ENCODE measurements at regions not wholly inside any gene's neighbourhood (a gene's known extent, or its start where the extent isn't known, plus 50 kb on each side); places are given as distances from the start of the nearest gene placed in this dataset.
A peak's percentile ranks its signal among the peaks of the same experiment; 100 is the strongest.

DNA sequence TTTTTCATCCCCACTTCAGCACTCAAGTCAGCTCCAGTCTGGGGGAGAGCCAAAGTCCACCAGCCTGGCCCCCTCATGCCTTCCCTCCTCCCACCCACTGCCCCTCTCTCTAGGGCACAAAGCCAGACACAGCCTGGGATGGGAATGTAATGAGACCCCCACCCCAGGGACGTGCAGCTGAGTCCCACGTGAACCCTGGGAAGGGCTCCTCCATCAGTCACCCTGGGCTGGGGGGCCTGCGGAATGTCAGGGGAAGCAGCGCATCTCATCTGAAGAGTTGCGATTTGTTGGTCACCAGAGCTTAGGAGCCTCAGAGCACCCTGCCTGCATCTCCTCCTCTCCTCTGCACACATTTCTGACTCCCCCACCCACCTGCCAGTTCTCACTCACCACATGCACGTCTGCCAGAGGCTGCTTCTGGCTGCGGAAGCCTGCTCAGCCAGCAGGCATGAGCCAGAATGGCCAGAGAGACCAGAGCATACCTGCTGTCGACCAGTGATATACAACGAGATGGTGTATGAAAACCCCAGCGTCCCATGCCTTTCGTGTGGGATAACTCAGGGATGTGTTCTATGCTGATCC lies 167.1 kb upstream of the TOP1 start (continued):
- TF ChIP-seq, protein P1, sequence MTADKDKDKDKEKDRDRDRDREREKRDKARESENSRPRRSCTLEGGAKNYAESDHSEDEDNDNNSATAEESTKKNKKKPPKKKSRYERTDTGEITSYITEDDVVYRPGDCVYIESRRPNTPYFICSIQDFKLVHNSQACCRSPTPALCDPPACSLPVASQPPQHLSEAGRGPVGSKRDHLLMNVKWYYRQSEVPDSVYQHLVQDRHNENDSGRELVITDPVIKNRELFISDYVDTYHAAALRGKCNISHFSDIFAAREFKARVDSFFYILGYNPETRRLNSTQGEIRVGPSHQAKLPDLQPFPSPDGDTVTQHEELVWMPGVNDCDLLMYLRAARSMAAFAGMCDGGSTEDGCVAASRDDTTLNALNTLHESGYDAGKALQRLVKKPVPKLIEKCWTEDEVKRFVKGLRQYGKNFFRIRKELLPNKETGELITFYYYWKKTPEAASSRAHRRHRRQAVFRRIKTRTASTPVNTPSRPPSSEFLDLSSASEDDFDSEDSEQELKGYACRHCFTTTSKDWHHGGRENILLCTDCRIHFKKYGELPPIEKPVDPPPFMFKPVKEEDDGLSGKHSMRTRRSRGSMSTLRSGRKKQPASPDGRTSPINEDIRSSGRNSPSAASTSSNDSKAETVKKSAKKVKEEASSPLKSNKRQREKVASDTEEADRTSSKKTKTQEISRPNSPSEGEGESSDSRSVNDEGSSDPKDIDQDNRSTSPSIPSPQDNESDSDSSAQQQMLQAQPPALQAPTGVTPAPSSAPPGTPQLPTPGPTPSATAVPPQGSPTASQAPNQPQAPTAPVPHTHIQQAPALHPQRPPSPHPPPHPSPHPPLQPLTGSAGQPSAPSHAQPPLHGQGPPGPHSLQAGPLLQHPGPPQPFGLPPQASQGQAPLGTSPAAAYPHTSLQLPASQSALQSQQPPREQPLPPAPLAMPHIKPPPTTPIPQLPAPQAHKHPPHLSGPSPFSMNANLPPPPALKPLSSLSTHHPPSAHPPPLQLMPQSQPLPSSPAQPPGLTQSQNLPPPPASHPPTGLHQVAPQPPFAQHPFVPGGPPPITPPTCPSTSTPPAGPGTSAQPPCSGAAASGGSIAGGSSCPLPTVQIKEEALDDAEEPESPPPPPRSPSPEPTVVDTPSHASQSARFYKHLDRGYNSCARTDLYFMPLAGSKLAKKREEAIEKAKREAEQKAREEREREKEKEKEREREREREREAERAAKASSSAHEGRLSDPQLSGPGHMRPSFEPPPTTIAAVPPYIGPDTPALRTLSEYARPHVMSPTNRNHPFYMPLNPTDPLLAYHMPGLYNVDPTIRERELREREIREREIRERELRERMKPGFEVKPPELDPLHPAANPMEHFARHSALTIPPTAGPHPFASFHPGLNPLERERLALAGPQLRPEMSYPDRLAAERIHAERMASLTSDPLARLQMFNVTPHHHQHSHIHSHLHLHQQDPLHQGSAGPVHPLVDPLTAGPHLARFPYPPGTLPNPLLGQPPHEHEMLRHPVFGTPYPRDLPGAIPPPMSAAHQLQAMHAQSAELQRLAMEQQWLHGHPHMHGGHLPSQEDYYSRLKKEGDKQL (CRISPR knock-in tag; IDR thresholded peaks at IDR 0.05; ENCODE audit: low read depth), result no peak
- TF ChIP-seq ZNF383 (CRISPR knock-in tag; IDR thresholded peaks at IDR 0.05; ENCODE audit: borderline replicate concordance) (no peak), ZNF772 (CRISPR knock-in tag; IDR thresholded peaks at IDR 0.05) (no peak), PPARG (CRISPR knock-in tag; conservative IDR thresholded peaks at IDR 0.05) (no peak), ZNF446 (CRISPR knock-in tag; IDR thresholded peaks at IDR 0.05) (no peak), ATRX (CRISPR knock-in tag; IDR thresholded peaks at IDR 0.05; ENCODE audit: borderline replicate concordance) (no peak), ZNF549 (CRISPR knock-in tag; IDR thresholded peaks at IDR 0.05) (no peak), YY1 (IDR thresholded peaks at IDR 0.05; ENCODE audit: insufficient read depth, insufficient replicate concordance, low read depth, low read length) (no peak), RFXANK (CRISPR knock-in tag; IDR thresholded peaks at IDR 0.05) (no peak), ZNF354B (CRISPR knock-in tag; IDR thresholded peaks at IDR 0.05) (no peak), SMARCE1 (IDR thresholded peaks at IDR 0.05; ENCODE audit: borderline replicate concordance) (no peak), ARNT2 (CRISPR knock-in tag; IDR thresholded peaks at IDR 0.05; ENCODE audit: low read depth) (no peak), ZBTB21 (CRISPR knock-in tag; IDR thresholded peaks at IDR 0.05) (no peak), NRL (CRISPR knock-in tag; IDR thresholded peaks at IDR 0.05; ENCODE audit: borderline replicate concordance) (0 out of 2 replicates have a peak, but pooled peaks have one; percentile 76)
- TF ChIP-seq, protein P2, sequence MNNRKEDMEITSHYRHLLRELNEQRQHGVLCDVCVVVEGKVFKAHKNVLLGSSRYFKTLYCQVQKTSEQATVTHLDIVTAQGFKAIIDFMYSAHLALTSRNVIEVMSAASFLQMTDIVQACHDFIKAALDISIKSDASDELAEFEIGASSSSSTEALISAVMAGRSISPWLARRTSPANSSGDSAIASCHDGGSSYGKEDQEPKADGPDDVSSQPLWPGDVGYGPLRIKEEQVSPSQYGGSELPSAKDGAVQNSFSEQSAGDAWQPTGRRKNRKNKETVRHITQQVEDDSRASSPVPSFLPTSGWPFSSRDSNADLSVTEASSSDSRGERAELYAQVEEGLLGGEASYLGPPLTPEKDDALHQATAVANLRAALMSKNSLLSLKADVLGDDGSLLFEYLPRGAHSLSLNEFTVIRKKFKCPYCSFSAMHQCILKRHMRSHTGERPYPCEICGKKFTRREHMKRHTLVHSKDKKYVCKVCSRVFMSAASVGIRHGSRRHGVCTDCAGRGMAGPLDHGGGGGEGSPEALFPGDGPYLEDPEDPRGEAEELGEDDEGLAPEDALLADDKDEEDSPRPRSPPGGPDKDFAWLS (CRISPR knock-in tag; IDR thresholded peaks at IDR 0.05; ENCODE audit: borderline replicate concordance), result no peak
- TF ChIP-seq, protein P3, sequence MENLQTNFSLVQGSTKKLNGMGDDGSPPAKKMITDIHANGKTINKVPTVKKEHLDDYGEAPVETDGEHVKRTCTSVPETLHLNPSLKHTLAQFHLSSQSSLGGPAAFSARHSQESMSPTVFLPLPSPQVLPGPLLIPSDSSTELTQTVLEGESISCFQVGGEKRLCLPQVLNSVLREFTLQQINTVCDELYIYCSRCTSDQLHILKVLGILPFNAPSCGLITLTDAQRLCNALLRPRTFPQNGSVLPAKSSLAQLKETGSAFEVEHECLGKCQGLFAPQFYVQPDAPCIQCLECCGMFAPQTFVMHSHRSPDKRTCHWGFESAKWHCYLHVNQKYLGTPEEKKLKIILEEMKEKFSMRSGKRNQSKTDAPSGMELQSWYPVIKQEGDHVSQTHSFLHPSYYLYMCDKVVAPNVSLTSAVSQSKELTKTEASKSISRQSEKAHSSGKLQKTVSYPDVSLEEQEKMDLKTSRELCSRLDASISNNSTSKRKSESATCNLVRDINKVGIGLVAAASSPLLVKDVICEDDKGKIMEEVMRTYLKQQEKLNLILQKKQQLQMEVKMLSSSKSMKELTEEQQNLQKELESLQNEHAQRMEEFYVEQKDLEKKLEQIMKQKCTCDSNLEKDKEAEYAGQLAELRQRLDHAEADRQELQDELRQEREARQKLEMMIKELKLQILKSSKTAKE (CRISPR knock-in tag; IDR thresholded peaks at IDR 0.05; ENCODE audit: borderline replicate concordance), result peak; percentile 11; the same call in 1 of the 2 replicates
- TF ChIP-seq, protein P4, sequence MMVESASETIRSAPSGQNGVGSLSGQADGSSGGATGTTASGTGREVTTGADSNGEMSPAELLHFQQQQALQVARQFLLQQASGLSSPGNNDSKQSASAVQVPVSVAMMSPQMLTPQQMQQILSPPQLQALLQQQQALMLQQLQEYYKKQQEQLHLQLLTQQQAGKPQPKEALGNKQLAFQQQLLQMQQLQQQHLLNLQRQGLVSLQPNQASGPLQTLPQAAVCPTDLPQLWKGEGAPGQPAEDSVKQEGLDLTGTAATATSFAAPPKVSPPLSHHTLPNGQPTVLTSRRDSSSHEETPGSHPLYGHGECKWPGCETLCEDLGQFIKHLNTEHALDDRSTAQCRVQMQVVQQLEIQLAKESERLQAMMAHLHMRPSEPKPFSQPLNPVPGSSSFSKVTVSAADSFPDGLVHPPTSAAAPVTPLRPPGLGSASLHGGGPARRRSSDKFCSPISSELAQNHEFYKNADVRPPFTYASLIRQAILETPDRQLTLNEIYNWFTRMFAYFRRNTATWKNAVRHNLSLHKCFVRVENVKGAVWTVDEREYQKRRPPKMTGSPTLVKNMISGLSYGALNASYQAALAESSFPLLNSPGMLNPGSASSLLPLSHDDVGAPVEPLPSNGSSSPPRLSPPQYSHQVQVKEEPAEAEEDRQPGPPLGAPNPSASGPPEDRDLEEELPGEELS (CRISPR knock-in tag; IDR thresholded peaks at IDR 0.05), result no peak
